ENCODE measurements at regions not wholly inside any gene's neighbourhood (a gene's known extent, or its start where the extent isn't known, plus 50 kb on each side); places are given as distances from the start of the nearest gene placed in this dataset.

- DNase-seq (ENCODE audit: insufficient read length, low spot score) (no peak), FAIRE-seq (no peak)
Observed at GRCh38 chr1:216929870-216930582, 206.8 kb upstream of the ESRRG start.

- FAIRE-seq (no peak), DNase-seq (ENCODE audit: insufficient read length, low spot score) (no peak)
Observed at GRCh38 chr1:216927633-216928032, 204.4 kb upstream of the ESRRG start.

GRCh38 chr1:216926720-216927510 lies 203.7 kb upstream of the ESRRG start:
- DNase-seq (ENCODE audit: insufficient read length, low spot score) (no peak), FAIRE-seq (no peak)

GRCh38 chr1:216925962-216926625 lies 202.9 kb upstream of the ESRRG start:
- no peak for FAIRE-seq
- no peak for DNase-seq (ENCODE audit: insufficient read length, low spot score)

GRCh38 chr1:216924732-216925131 lies 201.5 kb upstream of the ESRRG start:
- no peak for DNase-seq (ENCODE audit: insufficient read length, low spot score)
- no peak for FAIRE-seq

- DNase-seq (ENCODE audit: insufficient read length, low spot score) (no peak), FAIRE-seq (no peak)
Observed at GRCh38 chr1:216923601-216924000, 200.4 kb upstream of the ESRRG start.

GRCh38 chr1:216922406-216922805 lies 199.2 kb upstream of the ESRRG start:
- no peak for FAIRE-seq
- no peak for DNase-seq (ENCODE audit: insufficient read length, low spot score)

- no peak for DNase-seq (ENCODE audit: insufficient read length, low spot score)
- FAIRE-seq, result no peak
Observed at GRCh38 chr1:216921866-216922265, 198.6 kb upstream of the ESRRG start.

- DNase-seq (ENCODE audit: insufficient read length, low spot score) (no peak), FAIRE-seq (no peak)
Observed at GRCh38 chr1:216919060-216919970, 196.1 kb upstream of the ESRRG start.

- no peak for DNase-seq (ENCODE audit: insufficient read length, low spot score)
- FAIRE-seq, result no peak
Observed at GRCh38 chr1:216916890-216917438, 193.7 kb upstream of the ESRRG start.

- FAIRE-seq (no peak), DNase-seq (ENCODE audit: insufficient read length, low spot score) (no peak)
Observed at GRCh38 chr1:216914974-216915373, 191.7 kb upstream of the ESRRG start.

GRCh38 chr1:216913976-216914375 lies 190.7 kb upstream of the ESRRG start:
- no peak for FAIRE-seq
- no peak for DNase-seq (ENCODE audit: insufficient read length, low spot score)

- FAIRE-seq, result no peak
- DNase-seq (ENCODE audit: insufficient read length, low spot score), result no peak
Observed at GRCh38 chr1:216910081-216910840, 187.0 kb upstream of the ESRRG start.

- FAIRE-seq, result no peak
- DNase-seq (ENCODE audit: insufficient read length, low spot score), result no peak
Observed at GRCh38 chr1:216908126-216908525, 184.9 kb upstream of the ESRRG start.

- no peak for FAIRE-seq
- DNase-seq (ENCODE audit: insufficient read length, low spot score), result no peak
Observed at GRCh38 chr1:216907100-216907499, 183.9 kb upstream of the ESRRG start.

- FAIRE-seq (no peak), DNase-seq (ENCODE audit: insufficient read length, low spot score) (no peak)
Observed at GRCh38 chr1:216905781-216906180, 182.6 kb upstream of the ESRRG start.

- no peak for FAIRE-seq
- no peak for DNase-seq (ENCODE audit: insufficient read length, low spot score)
Observed at GRCh38 chr1:216905137-216905536, 181.9 kb upstream of the ESRRG start.

GRCh38 chr1:216904471-216904870 lies 181.2 kb upstream of the ESRRG start:
- DNase-seq (ENCODE audit: insufficient read length, low spot score), result no peak
- FAIRE-seq, result no peak

GRCh38 chr1:216903382-216903740 lies 180.1 kb upstream of the ESRRG start:
- no peak for DNase-seq (ENCODE audit: insufficient read length, low spot score)
- FAIRE-seq, result no peak

All from HTR-8/SVneo (cell line).